H9 (cell line): ENCODE measurements at regions not wholly inside any gene's neighbourhood (a gene's known extent, or its start where the extent isn't known, plus 50 kb on each side); places are given as distances from the start of the nearest gene placed in this dataset.

Experiments used
- DNase-seq: peaks from one replicate; pipeline ENCODE4 v3.0.0-alpha.2; 2017
- H2AFZ ChIP-seq: one replicate; pipeline ENCODE4 v1.6.1; 2013; ENCODE audit warnings: mild to moderate bottlenecking, low read length, control low read depth, moderate library complexity
- H2AK5ac ChIP-seq: 2 replicates; pipeline ENCODE4 v1.6.1; 2013; ENCODE audit warnings: low read length, control low read depth, mixed read lengths; ENCODE audit not compliant: insufficient read length
- H2BK120ac ChIP-seq: one replicate; pipeline ENCODE4 v1.6.1; 2013; ENCODE audit warnings: low read depth, mild to moderate bottlenecking, low read length, control low read depth, inconsistent platforms; ENCODE audit not compliant: poor library complexity, severe bottlenecking
- H2BK12ac ChIP-seq: 2 replicates; pipeline ENCODE4 v1.6.1; 2013; ENCODE audit warnings: low read length, control low read depth, mixed read lengths, low read depth; ENCODE audit not compliant: insufficient read length
- H2BK15ac ChIP-seq: 2 replicates; pipeline ENCODE4 v1.6.1; 2013; ENCODE audit warnings: low read depth, low read length, control low read depth
- H2BK20ac ChIP-seq: one replicate; pipeline ENCODE4 v1.6.1; 2013; ENCODE audit warnings: low read depth, mild to moderate bottlenecking, low read length, control low read depth, inconsistent platforms; ENCODE audit not compliant: poor library complexity, severe bottlenecking
- H2BK5ac ChIP-seq: 2 replicates; pipeline ENCODE4 v1.6.1; 2013; ENCODE audit warnings: low read length, control low read depth, mixed read lengths; ENCODE audit not compliant: insufficient read length
- H3K14ac ChIP-seq: 2 replicates; pipeline ENCODE4 v1.6.1; 2013; ENCODE audit warnings: low read length, control low read depth; ENCODE audit not compliant: insufficient read depth
- H3K18ac ChIP-seq: 2 replicates; pipeline ENCODE4 v1.6.1; 2013; ENCODE audit warnings: low read depth, mild to moderate bottlenecking, mixed read lengths, low read length, control low read depth; ENCODE audit not compliant: insufficient read length
- H3K23ac ChIP-seq: 2 replicates; pipeline ENCODE4 v1.6.1; 2013; ENCODE audit warnings: low read length, control low read depth, mixed read lengths, low read depth; ENCODE audit not compliant: insufficient read length
- H3K23me2 ChIP-seq: 2 replicates; pipeline ENCODE4 v1.6.1; 2013; ENCODE audit warnings: low read depth, mild to moderate bottlenecking, mixed read lengths, low read length, control low read depth; ENCODE audit not compliant: insufficient read length, poor library complexity, severe bottlenecking
- H3K27ac ChIP-seq: 2 replicates; pipeline ENCODE4 v1.5.1; 2013; ENCODE audit warnings: low read length, control low read depth, mixed read lengths, low read depth; ENCODE audit not compliant: insufficient read length
- H3K27me3 ChIP-seq: 2 replicates; pipeline ENCODE4 v1.6.1; 2013; ENCODE audit warnings: low read length, control low read depth, inconsistent platforms; ENCODE audit not compliant: insufficient read depth
- H3K4ac ChIP-seq: 2 replicates; pipeline ENCODE4 v1.6.1; 2013; ENCODE audit warnings: low read depth, mild to moderate bottlenecking, control low read depth, inconsistent platforms, low read length, moderate library complexity
- H3K4me1 ChIP-seq: 2 replicates; pipeline ENCODE4 v1.6.1; 2013; ENCODE audit warnings: low read length, control low read depth, inconsistent platforms; ENCODE audit not compliant: insufficient read depth
- H3K4me2 ChIP-seq: 2 replicates; pipeline ENCODE4 v1.6.1; 2013; ENCODE audit warnings: low read length, control low read depth, mixed read lengths; ENCODE audit not compliant: insufficient read length, insufficient read depth
- H3K56ac ChIP-seq: 2 replicates; pipeline ENCODE4 v1.6.1; 2013; ENCODE audit warnings: low read depth, mild to moderate bottlenecking, mixed read lengths, low read length, control low read depth; ENCODE audit not compliant: insufficient read length
- H3K79me1 ChIP-seq: 2 replicates; pipeline ENCODE4 v1.6.1; 2013; ENCODE audit warnings: low read depth, mild to moderate bottlenecking, moderate library complexity, low read length, control low read depth, inconsistent platforms; ENCODE audit not compliant: insufficient read depth, poor library complexity, severe bottlenecking
- H3K79me2 ChIP-seq: 2 replicates; pipeline ENCODE4 v1.6.1; 2013; ENCODE audit warnings: low read length, control low read depth, inconsistent platforms; ENCODE audit not compliant: insufficient read depth
- H3K9ac ChIP-seq: 2 replicates; pipeline ENCODE4 v1.6.1; 2013; ENCODE audit warnings: low read length, control low read depth, mixed read lengths; ENCODE audit not compliant: insufficient read length; ENCODE audit errors: extremely low read depth
- H3K9me3 ChIP-seq: one replicate; pipeline ENCODE4 v1.6.1; 2013; ENCODE audit warnings: low read depth, low read length, inconsistent platforms; ENCODE audit not compliant: control insufficient read depth
- H3T11ph ChIP-seq: one replicate; pipeline ENCODE4 v1.6.1; 2013; ENCODE audit warnings: mild to moderate bottlenecking, low read length, control low read depth, inconsistent platforms
- H4K20me1 ChIP-seq: one replicate; pipeline ENCODE4 v1.6.1; 2013; ENCODE audit not compliant: control insufficient read depth, insufficient read length, insufficient read depth
- H4K5ac ChIP-seq: 2 replicates; pipeline ENCODE4 v1.6.1; 2013; ENCODE audit warnings: low read depth, mild to moderate bottlenecking, mixed read lengths, low read length, control low read depth; ENCODE audit not compliant: insufficient read length
- H4K8ac ChIP-seq: replicated peaks from 2 replicates; pipeline ENCODE4 v1.6.1; 2013; ENCODE audit warnings: low read length, control low read depth, mixed read lengths, low read depth; ENCODE audit not compliant: insufficient read length
- H4K91ac ChIP-seq: 2 replicates; pipeline ENCODE4 v1.6.1; 2013; ENCODE audit warnings: low read depth, mild to moderate bottlenecking, moderate library complexity, mixed read lengths, low read length, control low read depth; ENCODE audit not compliant: insufficient read length
- H3K27ac Mint-ChIP-seq, 3 experiments: 2 replicates in 2 of 3; 3 replicates in 1 of 3; pipeline ENCODE4 v1.8.0; 2020 to 2021; ENCODE audit warnings: mixed read lengths in 3 of 3, mild to moderate bottlenecking in 1 of 3, moderate library complexity in 1 of 3
- H3K27me3 Mint-ChIP-seq: 2 replicates; pipeline ENCODE4 v1.8.0; 2021; ENCODE audit warnings: low read depth, mild to moderate bottlenecking, moderate library complexity, mixed read lengths
- H3K36me3 Mint-ChIP-seq, 3 experiments: 2 replicates in 2 of 3; 3 replicates in 1 of 3; pipeline ENCODE4 v1.8.0; 2020 to 2021; ENCODE audit warnings: low read depth in 3 of 3, mixed read lengths in 3 of 3; ENCODE audit not compliant: insufficient read depth in 1 of 3
- H3K4me1 Mint-ChIP-seq, 2 experiments: 2 replicates each; pipeline ENCODE4 v1.8.0; 2020; ENCODE audit warnings: mixed read lengths in 2 of 2
- H3K4me3 Mint-ChIP-seq, 2 experiments: 2 replicates in 1 of 2; 3 replicates in 1 of 2; pipeline ENCODE4 v1.8.0; 2020 to 2021; ENCODE audit warnings: mild to moderate bottlenecking in 2 of 2, mixed read lengths in 2 of 2, moderate library complexity in 1 of 2
- H3K9me3 Mint-ChIP-seq, 2 experiments: 2 replicates in 1 of 2; 3 replicates in 1 of 2; pipeline ENCODE4 v1.8.0; 2020; ENCODE audit warnings: mild to moderate bottlenecking in 2 of 2, mixed read lengths in 2 of 2, moderate library complexity in 1 of 2
- WGBS: extraction: QIAGEN DNeasy Blood & Tissue Kit; methylation state at CpG from one replicate; pipeline ENCODE4 v1.1.7; 2013; ENCODE audit warnings: missing lambda C conversion rate, low lambda C conversion rate, mixed read lengths; ENCODE audit not compliant: insufficient read length; ENCODE audit errors: extremely low coverage; 5-methylcytosine and 5-hydroxymethylcytosine counted together
- TF ChIP-seq, protein P1 (sequence below): fragments of 200-600 bp; sonication (generic); conservative IDR thresholded peaks from 3 replicates; pipeline ENCODE4 v1.8.0; 2021; ENCODE audit warnings: antibody characterized with exemption, mild to moderate bottlenecking

DNA sequence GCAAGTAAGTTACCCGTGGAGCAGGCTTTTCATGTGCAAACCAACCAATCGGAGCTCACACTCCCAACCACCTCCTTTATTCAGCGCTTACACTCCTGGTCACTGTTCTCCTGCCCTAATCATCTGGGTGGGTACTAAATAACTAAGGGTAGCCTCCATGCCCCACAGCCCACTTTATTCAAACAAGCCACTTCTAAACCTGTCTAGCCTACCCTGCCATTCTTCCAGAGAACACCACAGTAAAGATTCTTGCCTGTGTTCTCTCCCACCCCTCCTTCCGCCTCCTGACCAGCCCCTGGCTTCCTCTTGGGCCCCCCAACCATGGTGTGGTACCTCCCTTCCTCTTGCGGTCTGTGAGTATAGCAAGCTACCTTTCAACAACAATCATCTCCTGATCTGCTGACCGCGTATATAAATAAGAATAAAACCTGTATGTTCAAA, 581.9 kb downstream of the VRK1 start:
- no peak overlapping the region for H3K9ac ChIP-seq
- DNase-seq = peak; percentile 42
- peak overlapping the region; percentile 18 for H3K4me2 ChIP-seq

More for the DNA sequence above, 581.9 kb downstream of the VRK1 start:
- Histone ChIP-seq H3K79me2 (no peaks in the 10 kb centered on the region), H3K23ac (no peak overlapping the region), H4K8ac (no peak overlapping the region), H3K18ac (peak overlapping the region; percentile 77), H2AFZ (no peak overlapping the region), H3K4ac (no peak overlapping the region), H3K23me2 (no peaks in the 10 kb centered on the region), H2BK5ac (no peak overlapping the region), H2BK12ac (no peak overlapping the region), H2BK15ac (no peak overlapping the region), H3K9me3 (no peaks in the 10 kb centered on the region), H3K79me1 (no peaks in the 10 kb centered on the region), H3K27me3 (no peaks in the 10 kb centered on the region), H3K14ac (peak overlapping the region; percentile 55; the same call in 1 of the 2 replicates), H3T11ph (no peak overlapping the region), H2AK5ac (no peak overlapping the region), H4K5ac (no peak overlapping the region), H2BK120ac (peak overlapping the region; percentile 70), H3K4me1 (peaks cover 7% of the 10 kb centered on the region; the same call in 1 of the 2 replicates), H2BK20ac (no peak overlapping the region), H4K91ac (no peak overlapping the region), H3K27ac (no peak overlapping the region), H4K20me1 (no peaks in the 10 kb centered on the region), H3K56ac (no peak overlapping the region)
- peaks cover 29% of the 10 kb centered on the region for H3K27me3 Mint-ChIP-seq
- peak overlapping the region in 2 of 3 experiments; percentile 16 to 31; a peak in 2 of 7 replicates for H3K27ac Mint-ChIP-seq
- no CpG with 5 or more reads among the region's 7 CpGs for WGBS
- peak overlapping the region in 1 of 2 experiments; percentile 40; a peak in 2 of 5 replicates for H3K4me3 Mint-ChIP-seq
- no peaks in the 10 kb centered on the region for H3K36me3 Mint-ChIP-seq
- H3K9me3 Mint-ChIP-seq = no peaks in the 10 kb centered on the region; a peak in 1 of 5 replicates
- peaks cover 53 to 54% of the 10 kb centered on the region in 2 experiments for H3K4me1 Mint-ChIP-seq
- TF ChIP-seq, protein P1, sequence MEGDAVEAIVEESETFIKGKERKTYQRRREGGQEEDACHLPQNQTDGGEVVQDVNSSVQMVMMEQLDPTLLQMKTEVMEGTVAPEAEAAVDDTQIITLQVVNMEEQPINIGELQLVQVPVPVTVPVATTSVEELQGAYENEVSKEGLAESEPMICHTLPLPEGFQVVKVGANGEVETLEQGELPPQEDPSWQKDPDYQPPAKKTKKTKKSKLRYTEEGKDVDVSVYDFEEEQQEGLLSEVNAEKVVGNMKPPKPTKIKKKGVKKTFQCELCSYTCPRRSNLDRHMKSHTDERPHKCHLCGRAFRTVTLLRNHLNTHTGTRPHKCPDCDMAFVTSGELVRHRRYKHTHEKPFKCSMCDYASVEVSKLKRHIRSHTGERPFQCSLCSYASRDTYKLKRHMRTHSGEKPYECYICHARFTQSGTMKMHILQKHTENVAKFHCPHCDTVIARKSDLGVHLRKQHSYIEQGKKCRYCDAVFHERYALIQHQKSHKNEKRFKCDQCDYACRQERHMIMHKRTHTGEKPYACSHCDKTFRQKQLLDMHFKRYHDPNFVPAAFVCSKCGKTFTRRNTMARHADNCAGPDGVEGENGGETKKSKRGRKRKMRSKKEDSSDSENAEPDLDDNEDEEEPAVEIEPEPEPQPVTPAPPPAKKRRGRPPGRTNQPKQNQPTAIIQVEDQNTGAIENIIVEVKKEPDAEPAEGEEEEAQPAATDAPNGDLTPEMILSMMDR = no peak
